K562 (cell line): ENCODE measurements at regions not wholly inside any gene's neighbourhood (a gene's known extent, or its start where the extent isn't known, plus 50 kb on each side); places are given as distances from the start of the nearest gene placed in this dataset.

Source experiments
- ATAC-seq: fragments of 200-7000 bp; cut with Tn5 transposase; 3 replicates; pipeline ENCODE4 v1.9.1; 2020; ENCODE audit warnings: moderate library complexity
- BruUV-seq: library from RNA; stranded (reverse); fragments of 400-500 nt; replicated peaks from 2 replicates; lab custom pipeline; 2021; lab: Mats Ljungman, UMichigan
- CTCF ChIA-PET: fragments of 300-600 bp; formaldehyde crosslinking; extraction: SDS; loops from one replicate; lab custom pipeline; 2021; ENCODE audit warnings: low intra/inter-chr PET ratio; lab: Yijun Ruan, JAX
- POLR2A ChIA-PET: fragments of 300-600, 350-650 bp; sonication (Branson Sonifier 250); formaldehyde crosslinking; extraction: SDS; loops from one replicate; lab custom pipeline; 2021; ENCODE audit warnings: antibody characterized with exemption, inconsistent platforms; lab: Yijun Ruan, JAX
- DNase-seq, 4 experiments: peaks; one replicate each; pipeline versions ENCODE4 v3.0.0 to v3.0.0-alpha.2; 2011 to 2018; ENCODE audit warnings: low spot score in 3 of 4, mixed read lengths in 3 of 4; ENCODE audit errors: extremely low read depth in 1 of 4
- FAIRE-seq: peaks from 2 replicates; lab custom pipeline; 2011; peaks lifted over from hg19 to GRCh38; lab: Jason Lieb, UNC
- H2AFZ ChIP-seq: 2 replicates; pipeline ENCODE4 v1.6.0; 2011; ENCODE audit warnings: low read depth, low read length, control low read depth, inconsistent platforms
- H3K27ac ChIP-seq: fragments of 200-600 bp; 3 replicates; pipeline ENCODE4 v1.8.0; 2011; ENCODE audit warnings: low read depth, mild to moderate bottlenecking, control low read depth, inconsistent platforms, low read length, moderate library complexity, mixed read lengths; ENCODE audit errors: extremely low read depth
- H3K27me3 ChIP-seq, 2 experiments: fragments of 300-600 bp in 1 of 2; 2 replicates in 1 of 2; 3 replicates in 1 of 2; pipeline versions ENCODE4 v1.6.0 to v1.8.0; 2011; ENCODE audit warnings: inconsistent platforms in 2 of 2, low read length in 2 of 2, mild to moderate bottlenecking in 1 of 2, mixed read lengths in 1 of 2, moderate library complexity in 1 of 2; ENCODE audit not compliant: control insufficient read depth in 2 of 2, insufficient read depth in 2 of 2
- H3K36me3 ChIP-seq: fragments of 300-600 bp; 3 replicates; pipeline ENCODE4 v1.8.0; 2011; ENCODE audit warnings: mild to moderate bottlenecking, low read length, inconsistent platforms; ENCODE audit not compliant: control insufficient read depth, insufficient read depth
- H3K4me1 ChIP-seq, 2 experiments: fragments of 200-600 bp in 1 of 2; replicated peaks in 1 of 2; 2 replicates in 1 of 2; 3 replicates in 1 of 2; pipeline versions ENCODE4 v1.5.1 to v1.8.0; 2011; ENCODE audit warnings: inconsistent platforms in 2 of 2, low read length in 2 of 2, mild to moderate bottlenecking in 1 of 2, mixed read lengths in 1 of 2, moderate library complexity in 1 of 2; ENCODE audit not compliant: control insufficient read depth in 2 of 2, insufficient read depth in 2 of 2
- H3K4me2 ChIP-seq: 2 replicates; pipeline ENCODE4 v1.6.1; 2011; ENCODE audit warnings: low read length, control low read depth, inconsistent platforms, mixed read lengths; ENCODE audit not compliant: insufficient read depth
- H3K4me3 ChIP-seq: fragments of 200-600 bp; sonication (generic), shearing (Covaris generic); 2 replicates; pipeline ENCODE4 v1.5.1; 2016; ENCODE audit warnings: control low read depth, inconsistent platforms
- H3K79me2 ChIP-seq: fragments of 200-600 bp; 3 replicates; pipeline ENCODE4 v1.8.0; 2011; ENCODE audit warnings: low read length, inconsistent platforms; ENCODE audit not compliant: control insufficient read depth, insufficient read depth
- H3K9ac ChIP-seq, 2 experiments: 2 replicates each; pipeline versions ENCODE4 v1.6.0 to v1.6.1; 2011; ENCODE audit warnings: low read depth in 2 of 2, low read length in 2 of 2, control low read depth in 1 of 2, inconsistent platforms in 1 of 2, mild to moderate bottlenecking in 1 of 2, mixed read lengths in 1 of 2; ENCODE audit not compliant: insufficient read depth in 1 of 2
- H3K9me1 ChIP-seq: one replicate; pipeline ENCODE4 v1.6.0; 2011; ENCODE audit warnings: inconsistent platforms, mild to moderate bottlenecking, low read length, moderate library complexity; ENCODE audit not compliant: control insufficient read depth, insufficient read depth
- H3K9me3 ChIP-seq: replicated peaks from 2 replicates; pipeline ENCODE4 v1.5.1; 2011; ENCODE audit warnings: low read depth, low read length, inconsistent platforms; ENCODE audit not compliant: control insufficient read depth, insufficient read depth
- H4K20me1 ChIP-seq: replicated peaks from 2 replicates; pipeline ENCODE4 v1.6.1; 2011; ENCODE audit warnings: low read length, inconsistent platforms, mixed read lengths; ENCODE audit not compliant: control insufficient read depth, insufficient read depth
- ADNP ChIP-seq: fragments of 200-800 bp; sonication (Bioruptor generic); IDR thresholded peaks from 2 replicates; pipeline ENCODE4 v1.6.1; 2016; ENCODE audit warnings: missing genetic modification characterization, missing compliant biosample characterization
- CBFA2T3 ChIP-seq: fragments of 450-650 bp; IDR thresholded peaks from 2 replicates; pipeline ENCODE4 v1.6.1; 2017
- CC2D1A ChIP-seq: fragments of 450-650 bp; IDR thresholded peaks from 2 replicates; pipeline ENCODE4 v1.6.1; 2017; ENCODE audit warnings: mild to moderate bottlenecking
- EP400 ChIP-seq: fragments of 450-650 bp; IDR thresholded peaks from 2 replicates; pipeline ENCODE4 v1.6.1; 2017; ENCODE audit warnings: antibody characterized with exemption, mild to moderate bottlenecking, moderate library complexity
- HNRNPUL1 ChIP-seq: fragments of 200-400 bp; formaldehyde crosslinking; IDR thresholded peaks from 2 replicates; pipeline ENCODE4 v1.6.1; 2017; ENCODE audit warnings: low read length
- LEF1 ChIP-seq: fragments of 450-650 bp; IDR thresholded peaks from 2 replicates; pipeline ENCODE4 v1.6.1; 2016; ENCODE audit warnings: mild to moderate bottlenecking
- PHF21A ChIP-seq: fragments of 450-650 bp; IDR thresholded peaks from 2 replicates; pipeline ENCODE4 v1.6.1; 2017; ENCODE audit warnings: low read depth, borderline replicate concordance
- PML ChIP-seq: IDR thresholded peaks from 2 replicates; pipeline ENCODE4 v1.6.1; 2012; ENCODE audit warnings: low read length, inconsistent platforms
- RNF2 ChIP-seq: sonication (generic); IDR thresholded peaks from 2 replicates; pipeline ENCODE4 v1.6.1; 2016
- ZNF75A ChIP-seq: fragments of 450-650 bp; formaldehyde crosslinking; IDR thresholded peaks from 2 replicates; pipeline ENCODE4 v1.4.0; 2020; ENCODE audit warnings: mild to moderate bottlenecking
- WGBS: fragments of 100-300 bp; shearing (Covaris generic); methylation state at CpG from one replicate; pipeline ENCODE4 v1.1.6; 2016; ENCODE audit warnings: low coverage, mixed read lengths; ENCODE audit not compliant: insufficient coverage; ENCODE audit errors: missing lambda C conversion rate; 5-methylcytosine and 5-hydroxymethylcytosine counted together
- in situ Hi-C: fragments of 300-500 bp; cut with MboI; formaldehyde crosslinking; loops from 4 replicates; pipeline ENCODE4 v1.15.0; 2018; ENCODE audit warnings: inconsistent platforms, mixed read lengths
- intact Hi-C: fragments of 100-400 bp; cut with micrococcal nuclease; formaldehyde crosslinking; loops from 2 replicates; pipeline ENCODE4 v1.14.2; 2022
- TF ChIP-seq, protein P1 (sequence below): fragments of 150-350 bp; IDR thresholded peaks from 2 replicates; pipeline ENCODE4 v1.6.1; 2014; ENCODE audit warnings: low read depth, mild to moderate bottlenecking, low read length, borderline replicate concordance

DNA sequence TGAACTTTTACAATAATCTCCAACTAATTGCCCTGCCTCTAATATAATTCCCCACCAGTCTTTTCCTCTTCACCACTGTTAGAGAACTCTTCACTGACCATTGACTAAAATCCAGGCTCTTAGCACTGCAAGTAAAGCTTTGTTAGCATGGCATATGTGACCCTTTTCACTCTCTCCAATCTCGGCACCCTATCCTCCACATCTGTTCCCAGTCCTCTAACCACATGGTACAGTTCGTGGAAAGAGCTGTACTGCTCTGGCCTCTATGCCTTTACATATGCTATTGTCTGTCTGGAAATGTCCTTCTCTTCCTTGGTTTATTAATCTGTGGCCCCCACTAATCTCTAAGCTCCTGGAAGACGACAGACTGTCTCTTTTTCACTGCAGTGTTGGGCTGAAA, 63.0 kb upstream of the EIF2S2 start:
- in situ Hi-C loops (no loop called here), intact Hi-C loops (no loop called here)
- BruUV-seq = no TSS peak
- FAIRE-seq (no peak), DNase-seq (no peak), ATAC-seq (no peak; the same call in 2 of the 3 replicates)
- Histone ChIP-seq H3K4me3 (no peak overlapping the region), H3K27ac (no peak overlapping the region), H3K9me1 (no peaks in the 10 kb centered on the region), H3K36me3 (no peaks in the 10 kb centered on the region), H3K9me3 (no peaks in the 10 kb centered on the region), H3K4me2 (no peak overlapping the region), H3K79me2 (no peaks in the 10 kb centered on the region), H2AFZ (no peak overlapping the region), H3K27me3 (no peaks in the 10 kb centered on the region), H3K4me1 (peaks cover 4 to 7% of the 10 kb centered on the region in 2 experiments; a peak in 3 of 5 replicates), H3K9ac (no peak overlapping the region), H4K20me1 (no peaks in the 10 kb centered on the region)
- 2% methylated on average over 3 of the region's 3 CpGs for WGBS
- ChIA-PET POLR2A (interaction anchor here (0.7 to 1.3 kb wide), 2 partner anchors 16 to 29 kb away, joined by 3 to 4 read pairs; no protein-coding TSS in a partner anchor), CTCF (no interaction called here)
- TF ChIP-seq, protein P1, sequence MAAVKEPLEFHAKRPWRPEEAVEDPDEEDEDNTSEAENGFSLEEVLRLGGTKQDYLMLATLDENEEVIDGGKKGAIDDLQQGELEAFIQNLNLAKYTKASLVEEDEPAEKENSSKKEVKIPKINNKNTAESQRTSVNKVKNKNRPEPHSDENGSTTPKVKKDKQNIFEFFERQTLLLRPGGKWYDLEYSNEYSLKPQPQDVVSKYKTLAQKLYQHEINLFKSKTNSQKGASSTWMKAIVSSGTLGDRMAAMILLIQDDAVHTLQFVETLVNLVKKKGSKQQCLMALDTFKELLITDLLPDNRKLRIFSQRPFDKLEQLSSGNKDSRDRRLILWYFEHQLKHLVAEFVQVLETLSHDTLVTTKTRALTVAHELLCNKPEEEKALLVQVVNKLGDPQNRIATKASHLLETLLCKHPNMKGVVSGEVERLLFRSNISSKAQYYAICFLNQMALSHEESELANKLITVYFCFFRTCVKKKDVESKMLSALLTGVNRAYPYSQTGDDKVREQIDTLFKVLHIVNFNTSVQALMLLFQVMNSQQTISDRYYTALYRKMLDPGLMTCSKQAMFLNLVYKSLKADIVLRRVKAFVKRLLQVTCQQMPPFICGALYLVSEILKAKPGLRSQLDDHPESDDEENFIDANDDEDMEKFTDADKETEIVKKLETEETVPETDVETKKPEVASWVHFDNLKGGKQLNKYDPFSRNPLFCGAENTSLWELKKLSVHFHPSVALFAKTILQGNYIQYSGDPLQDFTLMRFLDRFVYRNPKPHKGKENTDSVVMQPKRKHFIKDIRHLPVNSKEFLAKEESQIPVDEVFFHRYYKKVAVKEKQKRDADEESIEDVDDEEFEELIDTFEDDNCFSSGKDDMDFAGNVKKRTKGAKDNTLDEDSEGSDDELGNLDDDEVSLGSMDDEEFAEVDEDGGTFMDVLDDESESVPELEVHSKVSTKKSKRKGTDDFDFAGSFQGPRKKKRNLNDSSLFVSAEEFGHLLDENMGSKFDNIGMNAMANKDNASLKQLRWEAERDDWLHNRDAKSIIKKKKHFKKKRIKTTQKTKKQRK = no peak
- TF ChIP-seq ZNF75A (CRISPR knock-in tag) (no peak), CC2D1A (no peak), RNF2 (no peak), PML (no peak), LEF1 (no peak), EP400 (no peak), HNRNPUL1 (no peak), CBFA2T3 (peak; percentile 26; the same call in 1 of the 2 replicates), ADNP (tag) (no peak), PHF21A (no peak)
